ENCODE measurements at regions not wholly inside any gene's neighbourhood (a gene's known extent, or its start where the extent isn't known, plus 50 kb on each side); places are given as distances from the start of the nearest gene placed in this dataset.
"Not testable (repeated sequence)": the region's sequence is repeated elsewhere in the genome, so short reads cannot be mapped to it uniquely, and the experiment has no call there.

GRCh38 chr22:22776121-22776520 is 111.5 kb upstream of the IGLL5 start:
- DNase-seq: no peak

GRCh38 chr22:22779213-22779612 is 108.4 kb upstream of the IGLL5 start:
- DNase-seq: no peak

GRCh38 chr22:22783575-22783974 is 104.0 kb upstream of the IGLL5 start:
- no peak for DNase-seq

GRCh38 chr22:22784249-22785039 is 103.2 kb upstream of the IGLL5 start:
- no peak for DNase-seq

DNA sequence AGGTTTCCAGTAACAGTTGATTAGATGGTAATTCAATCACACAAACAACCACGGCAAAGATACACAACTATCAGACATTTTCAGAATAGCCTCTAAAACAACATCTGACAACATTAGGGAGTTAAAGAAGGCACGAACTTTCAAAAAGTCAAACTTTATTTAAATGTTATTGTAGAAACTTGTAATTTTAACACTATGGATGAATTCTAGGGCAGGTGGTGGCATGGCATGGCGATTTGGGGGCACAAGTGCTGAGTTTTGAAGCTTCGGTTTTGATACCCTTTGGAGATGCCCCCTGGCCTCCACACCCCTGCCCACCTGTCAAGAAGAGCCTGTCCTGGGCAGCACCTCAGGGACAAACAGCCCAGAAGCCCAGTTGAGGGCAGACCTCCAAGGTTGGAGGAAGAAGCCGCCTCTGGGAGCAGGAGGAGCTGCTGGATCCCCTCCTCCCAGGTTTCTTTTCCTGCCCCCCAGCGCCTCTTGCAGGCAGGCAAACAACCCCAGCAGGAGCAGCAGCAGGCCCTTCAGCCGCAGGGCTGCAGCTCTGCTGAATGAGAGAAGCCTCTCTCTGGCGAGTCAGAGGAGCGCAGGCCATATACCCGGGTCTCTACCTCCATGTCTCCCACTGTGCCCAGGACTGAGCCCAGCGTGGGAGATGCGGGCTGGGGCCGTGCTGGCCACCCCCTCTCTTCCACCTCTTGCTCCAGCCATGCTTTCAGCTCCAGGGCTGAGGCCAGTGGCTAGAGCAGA is 102.1 kb upstream of the IGLL5 start:
- no peak for DNase-seq

DNA sequence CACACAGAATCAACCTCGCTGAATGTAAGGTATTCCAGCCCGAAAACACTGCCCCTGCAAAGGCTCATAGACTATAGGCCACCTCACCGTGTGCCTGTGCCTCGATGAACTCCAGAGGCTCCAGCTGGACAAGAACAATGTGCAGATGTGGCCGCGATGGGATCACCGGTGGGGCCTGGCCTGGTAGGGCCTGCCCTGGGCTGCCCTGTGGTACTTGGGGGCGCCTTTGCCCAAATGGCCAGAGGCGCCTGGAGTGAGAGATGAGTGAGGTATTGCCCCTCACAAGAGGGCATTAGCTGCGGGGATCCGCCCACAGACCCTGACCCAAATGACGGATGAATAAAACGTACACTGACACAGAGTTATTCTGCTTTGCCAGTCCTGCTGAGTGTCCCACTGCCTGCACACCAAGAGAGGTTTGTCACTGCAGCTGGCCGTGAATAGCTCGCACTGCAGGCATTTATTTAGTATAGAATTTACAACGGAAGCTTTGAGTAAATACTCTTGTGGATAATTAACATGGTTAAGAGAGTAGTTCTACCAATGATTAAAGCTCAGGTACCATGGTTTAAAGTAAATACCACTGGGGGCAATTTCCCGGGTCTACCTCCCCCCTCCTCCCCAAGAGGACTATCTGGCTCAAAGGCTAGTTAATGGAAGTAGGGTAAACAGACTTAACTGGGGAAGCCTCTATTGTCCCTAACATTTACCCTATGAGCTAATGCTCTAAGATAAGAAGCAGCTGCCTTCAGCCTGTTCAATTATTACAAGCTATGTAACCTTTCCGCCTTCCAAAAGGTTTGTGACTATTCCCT is 101.1 kb upstream of the IGLL5 start:
- no peak for DNase-seq

DNA sequence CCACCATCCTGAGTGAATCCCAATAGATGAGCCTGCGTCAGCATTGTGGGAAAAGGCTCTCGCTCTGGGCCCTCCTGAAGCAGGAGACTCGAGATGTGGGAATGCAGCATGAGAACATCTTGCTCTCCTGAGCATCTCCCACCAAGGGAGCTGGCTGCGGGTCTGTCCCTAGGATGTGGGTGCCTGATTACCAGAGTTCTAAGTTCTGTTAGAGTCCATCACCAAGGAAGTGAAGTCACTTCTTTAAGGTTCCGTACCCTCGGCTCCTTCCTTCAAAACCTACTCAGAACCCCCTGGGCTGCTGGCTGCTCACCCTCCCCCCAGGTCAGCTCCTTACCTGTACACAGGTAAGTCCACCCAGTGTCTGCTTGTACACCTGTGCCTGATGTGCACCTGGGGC is 100.5 kb upstream of the IGLL5 start:
- no peak for DNase-seq

GRCh38 chr22:22787786-22788459 is 99.7 kb upstream of the IGLL5 start:
- DNase-seq: peak; percentile 15 to 51 (median 37)

DNA sequence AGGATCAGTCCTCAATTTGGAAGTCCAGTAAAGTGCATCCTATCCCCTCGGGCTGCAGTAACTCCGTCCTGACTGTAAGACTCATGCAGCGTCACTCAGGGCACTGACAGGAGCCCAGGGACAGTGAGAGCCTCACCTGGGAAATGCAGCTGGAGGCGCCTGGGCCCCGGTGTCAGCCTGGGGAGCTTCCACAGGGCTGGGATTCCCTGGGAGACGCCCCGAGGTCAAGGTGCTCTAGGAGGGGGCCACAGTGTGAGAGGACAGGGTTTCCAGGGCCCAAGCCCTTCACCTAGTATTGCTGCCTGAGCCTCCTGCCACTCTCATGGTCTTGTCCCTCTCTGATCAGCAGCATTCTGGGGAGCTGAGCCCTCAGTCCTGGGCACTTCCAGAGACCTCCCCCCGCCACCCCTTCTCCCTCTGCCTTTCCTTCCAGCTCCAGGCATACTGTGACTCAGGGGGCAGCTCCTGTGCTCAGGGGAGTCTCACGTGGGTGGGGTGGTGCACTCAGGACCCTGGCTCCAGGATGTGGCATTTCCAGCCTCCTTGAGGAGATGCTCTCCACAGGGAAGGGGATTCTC is 99.1 kb upstream of the IGLL5 start:
- no peak for DNase-seq

DNA sequence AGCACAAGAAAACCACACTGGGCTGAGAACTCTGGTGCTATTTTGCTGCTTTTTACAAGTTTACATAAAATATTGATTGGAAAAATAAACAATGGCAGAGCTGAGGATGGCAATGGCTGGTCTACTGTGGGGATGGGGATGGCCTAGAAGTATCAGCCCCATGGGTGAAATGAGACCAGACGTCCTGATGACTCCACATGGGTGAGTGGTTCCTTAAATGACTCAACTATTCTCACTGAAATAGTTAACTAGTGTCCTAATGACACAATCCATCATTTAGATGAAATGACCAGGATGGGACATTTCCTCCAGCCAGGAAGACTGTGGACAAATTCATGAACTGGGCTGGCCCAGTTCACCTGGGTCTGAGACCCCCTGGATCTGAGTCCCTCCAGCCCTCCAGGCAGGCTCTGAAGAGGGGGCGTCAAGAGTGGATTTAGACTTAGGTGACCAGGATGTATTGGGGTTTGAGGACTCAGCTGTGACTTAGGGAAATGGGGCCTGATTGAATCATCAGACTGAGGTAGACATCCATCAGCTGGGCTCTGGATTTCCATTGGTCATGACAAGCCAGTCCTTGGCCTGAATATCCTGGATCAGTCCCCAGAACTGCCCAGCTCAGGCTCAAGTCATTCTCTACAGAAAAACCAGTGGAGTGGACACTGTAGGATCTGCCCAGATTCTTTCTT is 98.2 kb upstream of the IGLL5 start:
- no peak for DNase-seq

GRCh38 chr22:22789922-22790845 is 97.4 kb upstream of the IGLL5 start:
- DNase-seq: no peak

DNA sequence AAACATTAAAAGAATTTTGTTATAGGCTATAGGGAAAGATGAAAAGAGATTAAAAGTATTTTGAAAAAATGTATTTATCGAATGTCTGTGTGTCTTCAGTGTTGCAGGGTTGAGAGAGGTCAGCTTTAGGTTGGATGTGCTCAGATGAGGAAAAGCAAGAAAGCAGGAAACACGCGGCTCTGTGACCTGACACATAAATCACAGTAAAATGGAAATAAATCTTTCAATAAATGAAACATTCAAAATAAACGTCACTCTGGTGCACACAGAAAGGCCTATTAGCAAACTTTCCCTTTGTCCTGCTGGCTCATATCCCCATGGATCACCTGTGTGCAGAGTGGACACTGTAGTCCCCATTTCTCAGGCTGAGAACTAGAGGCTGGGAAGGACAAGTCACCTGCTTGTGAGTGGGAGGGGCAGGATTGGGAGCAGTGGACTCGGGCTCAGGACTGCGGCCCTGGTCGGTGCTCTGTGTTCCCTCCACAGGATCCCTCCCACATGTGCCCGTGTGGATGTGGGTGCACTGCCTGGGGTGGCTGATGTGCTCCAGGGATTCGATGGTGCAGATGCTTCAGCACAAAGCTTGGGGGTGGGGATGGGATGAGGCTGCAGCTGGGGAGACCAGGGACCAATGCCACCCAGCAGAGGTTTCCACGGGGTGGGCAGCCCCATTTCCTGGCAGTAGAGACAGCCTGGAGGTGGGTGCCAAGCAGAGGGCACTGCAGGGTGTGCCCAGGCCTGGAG is 96.0 kb upstream of the IGLL5 start:
- DNase-seq: no peak

- DNase-seq: not testable (repeated sequence)
Measured at GRCh38 chr22:22792205-22792786, 95.3 kb upstream of the IGLL5 start.

GRCh38 chr22:22795639-22796038 is 92.0 kb upstream of the IGLL5 start:
- not testable (repeated sequence) for DNase-seq

- DNase-seq: no peak
Measured at GRCh38 chr22:22796724-22797123, 90.9 kb upstream of the IGLL5 start.

- DNase-seq: no peak
Measured at GRCh38 chr22:22798232-22798616, 89.4 kb upstream of the IGLL5 start.

- no peak for DNase-seq
Measured at GRCh38 chr22:22798716-22799115, 88.9 kb upstream of the IGLL5 start.

GRCh38 chr22:22799561-22799960 is 88.1 kb upstream of the IGLL5 start:
- no peak for DNase-seq

DNA sequence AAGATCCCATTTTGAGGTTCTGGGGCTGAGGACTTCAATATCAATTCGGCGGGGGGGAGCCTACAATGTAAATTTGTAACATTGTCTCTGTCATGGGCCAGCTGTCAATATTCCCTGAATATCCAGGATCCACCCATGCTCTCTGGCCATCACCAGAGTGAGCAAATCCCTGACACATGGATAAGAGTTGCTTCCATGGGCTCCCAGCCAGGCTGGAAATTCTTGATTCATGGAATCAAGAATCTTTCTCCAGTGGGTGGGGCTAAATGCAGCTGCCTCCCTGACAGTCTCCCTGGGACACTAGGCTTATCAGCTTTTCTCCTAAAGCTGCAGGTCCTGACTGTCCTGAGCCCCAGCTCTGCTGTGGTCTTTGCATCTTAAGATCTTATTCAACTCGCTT is 86.9 kb upstream of the IGLL5 start:
- peak; percentile 70 to 84 (median 74) for DNase-seq
